IMR-90 (cell line): ENCODE measurements at regions not wholly inside any gene's neighbourhood (a gene's known extent, or its start where the extent isn't known, plus 50 kb on each side); places are given as distances from the start of the nearest gene placed in this dataset.

ENCODE experiments used
- ATAC-seq: fragments of 200-7000 bp; cut with Tn5 transposase; 2 replicates; pipeline ENCODE4 v1.9.1; 2020; ENCODE audit warnings: low read depth, mild to moderate bottlenecking, moderate library complexity
- BruUV-seq: library from RNA; stranded (reverse); fragments of 400-500 nt; replicated peaks from 2 replicates; lab custom pipeline; 2021; lab: Mats Ljungman, UMichigan
- CTCF ChIA-PET: fragments of 300-600 bp; formaldehyde crosslinking; extraction: SDS; loops from one replicate; lab custom pipeline; 2021; ENCODE audit warnings: antibody characterized with exemption; lab: Yijun Ruan, JAX
- POLR2A ChIA-PET: fragments of 300-600 bp; sonication (Branson Sonifier 250); formaldehyde crosslinking; loops from one replicate; lab custom pipeline; 2022; ENCODE audit warnings: antibody characterized with exemption; ENCODE audit not compliant: unreplicated experiment; lab: Charles Lee
- DNase-seq: peaks from one replicate; pipeline ENCODE4 v3.0.0; 2013
- H2AFZ ChIP-seq: replicated peaks from 2 replicates; pipeline ENCODE3; 2013; ENCODE audit warnings: low read length, mild to moderate bottlenecking; ENCODE audit not compliant: poor library complexity
- H2AK5ac ChIP-seq: 2 replicates; pipeline ENCODE4 v1.6.1; 2013; ENCODE audit warnings: low read depth, low read length, inconsistent platforms
- H2AK9ac ChIP-seq: replicated peaks from 2 replicates; pipeline ENCODE3; 2013; ENCODE audit warnings: mild to moderate bottlenecking, low read depth, low read length, moderate library complexity; ENCODE audit not compliant: poor library complexity
- H2BK120ac ChIP-seq: 2 replicates; pipeline ENCODE4 v1.6.1; 2013; ENCODE audit warnings: low read depth, low read length, inconsistent platforms
- H2BK15ac ChIP-seq: 3 replicates; pipeline ENCODE4 v1.6.1; 2013; ENCODE audit warnings: low read depth, low read length, inconsistent platforms
- H2BK20ac ChIP-seq: 2 replicates; pipeline ENCODE4 v1.6.1; 2013; ENCODE audit warnings: low read depth, mild to moderate bottlenecking, inconsistent platforms, low read length, moderate library complexity
- H2BK5ac ChIP-seq: 2 replicates; pipeline ENCODE4 v1.6.1; 2013; ENCODE audit warnings: mild to moderate bottlenecking, low read depth, low read length, inconsistent platforms; ENCODE audit not compliant: poor library complexity, severe bottlenecking
- H3K14ac ChIP-seq: replicated peaks from 2 replicates; pipeline ENCODE4 v1.6.1; 2013; ENCODE audit warnings: low read depth, low read length, inconsistent platforms
- H3K18ac ChIP-seq: 2 replicates; pipeline ENCODE4 v1.6.1; 2013; ENCODE audit warnings: low read depth, low read length, control low read depth
- H3K23ac ChIP-seq: 2 replicates; pipeline ENCODE4 v1.6.1; 2013; ENCODE audit warnings: low read depth, low read length, inconsistent platforms
- H3K27ac ChIP-seq: 2 replicates; pipeline ENCODE4 v1.5.1; 2013; ENCODE audit warnings: mild to moderate bottlenecking, control low read depth, low read length; ENCODE audit not compliant: insufficient read depth
- H3K27me3 ChIP-seq: 2 replicates; pipeline ENCODE4 v1.6.1; 2013; ENCODE audit warnings: low read length; ENCODE audit not compliant: control insufficient read depth, insufficient read depth
- H3K36me3 ChIP-seq: 2 replicates; pipeline ENCODE4 v1.6.1; 2013; ENCODE audit warnings: low read length, mixed read lengths; ENCODE audit not compliant: control insufficient read depth, insufficient read depth
- H3K4ac ChIP-seq: 2 replicates; pipeline ENCODE4 v1.6.1; 2013; ENCODE audit warnings: low read depth, low read length, inconsistent platforms
- H3K4me1 ChIP-seq: 2 replicates; pipeline ENCODE4 v1.6.1; 2013; ENCODE audit warnings: low read length, mixed read lengths; ENCODE audit not compliant: control insufficient read depth, insufficient read depth
- H3K4me2 ChIP-seq: 2 replicates; pipeline ENCODE4 v1.6.1; 2013; ENCODE audit warnings: low read depth, mild to moderate bottlenecking, control low read depth, low read length, moderate library complexity
- H3K4me3 ChIP-seq: 2 replicates; pipeline ENCODE4 v1.5.1; 2013; ENCODE audit warnings: low read depth, mild to moderate bottlenecking, control low read depth, low read length, moderate library complexity; ENCODE audit not compliant: insufficient read depth
- H3K56ac ChIP-seq: 2 replicates; pipeline ENCODE4 v1.6.1; 2013; ENCODE audit warnings: low read length, inconsistent platforms; ENCODE audit not compliant: insufficient read depth; ENCODE audit errors: extremely low read depth
- H3K79me1 ChIP-seq, 2 experiments: 2 replicates each; pipeline ENCODE4 v1.6.1; 2013; ENCODE audit warnings: low read length in 2 of 2, inconsistent platforms in 1 of 2, low read depth in 1 of 2
- H3K9ac ChIP-seq: 2 replicates; pipeline ENCODE4 v1.6.1; 2013; ENCODE audit warnings: low read depth, low read length, control low read depth
- H3K9me1 ChIP-seq: 2 replicates; pipeline ENCODE4 v1.6.1; 2013; ENCODE audit warnings: low read length, inconsistent platforms; ENCODE audit not compliant: insufficient read depth
- H3K9me3 ChIP-seq: 2 replicates; pipeline ENCODE4 v1.6.1; 2013; ENCODE audit warnings: low read length; ENCODE audit not compliant: control insufficient read depth, insufficient read depth
- H4K20me1 ChIP-seq: 2 replicates; pipeline ENCODE4 v1.6.1; 2013; ENCODE audit warnings: low read length, inconsistent platforms; ENCODE audit not compliant: insufficient read depth
- H4K5ac ChIP-seq: 2 replicates; pipeline ENCODE4 v1.6.1; 2013; ENCODE audit warnings: mild to moderate bottlenecking, low read depth, low read length, control low read depth
- H4K8ac ChIP-seq, 2 experiments: 2 replicates each; pipeline ENCODE4 v1.6.1; 2013; ENCODE audit warnings: low read depth in 2 of 2, low read length in 2 of 2, control low read depth in 1 of 2, inconsistent platforms in 1 of 2
- H4K91ac ChIP-seq: 2 replicates; pipeline ENCODE4 v1.6.1; 2013; ENCODE audit warnings: low read depth, low read length, inconsistent platforms; ENCODE audit not compliant: insufficient read depth
- FOS ChIP-seq: fragments of 150-350 bp; IDR thresholded peaks from 2 replicates; pipeline ENCODE4 v1.6.1; 2016; ENCODE audit warnings: low read depth, low read length
- NFE2L2 ChIP-seq: fragments of 150-350 bp; IDR thresholded peaks from 2 replicates; pipeline ENCODE4 v1.6.1; 2016; ENCODE audit warnings: low read depth, mild to moderate bottlenecking, low read length
- WGBS, 2 experiments: methylation state at CpG; one replicate each; pipeline versions ENCODE4 v1.1.5 to v1.1.7; 2013; ENCODE audit warnings: missing lambda C conversion rate in 2 of 2; ENCODE audit not compliant: insufficient read length in 1 of 2; ENCODE audit errors: extremely low coverage in 2 of 2; 5-methylcytosine and 5-hydroxymethylcytosine counted together
- dilution Hi-C: fragments of 300-500 bp; cut with HindIII; formaldehyde crosslinking; loops from one replicate; pipeline ENCODE4 v1.14.3; 2018; ENCODE audit warnings: low sequenced_read_pairs; ENCODE audit not compliant: unreplicated experiment
- in situ Hi-C: fragments of 300-500 bp; cut with MboI; formaldehyde crosslinking; loops from 3 replicates; pipeline ENCODE4 v1.14.3; 2019; ENCODE audit warnings: low sequenced_read_pairs, inconsistent platforms, mixed read lengths
- intact Hi-C: fragments of 100-400 bp; cut with micrococcal nuclease; formaldehyde crosslinking; loops from 2 replicates; pipeline ENCODE4 v1.10.0; 2022

- no peak overlapping the region for H3K18ac ChIP-seq
- CTCF ChIA-PET, result no interaction called here
- DNase-seq, result no peak
Measured at GRCh38 chr1:192901500-192901899, 92.7 kb downstream of the RGS2 start.

More at GRCh38 chr1:192901500-192901899, 92.7 kb downstream of the RGS2 start:
- no CpG with 5 or more reads among the region's 1 CpG for WGBS, 2 experiments
- Histone ChIP-seq H3K9ac (no peak overlapping the region), H2BK20ac (no peak overlapping the region), H4K20me1 (no peaks in the 10 kb centered on the region), H3K56ac (no peak overlapping the region), H2AFZ (no peak overlapping the region), H3K27me3 (no peaks in the 10 kb centered on the region), H2AK5ac (no peak overlapping the region), H2BK15ac (no peak overlapping the region), H3K9me3 (no peaks in the 10 kb centered on the region), H3K27ac (no peak overlapping the region), H3K4ac (no peak overlapping the region), H3K4me1 (no peaks in the 10 kb centered on the region), H3K14ac (no peak overlapping the region), H3K23ac (no peak overlapping the region), H3K4me2 (no peak overlapping the region), H3K36me3 (no peaks in the 10 kb centered on the region), H2BK5ac (no peak overlapping the region), H3K9me1 (no peaks in the 10 kb centered on the region), H3K79me1 (no peaks in the 10 kb centered on the region), H3K4me3 (no peak overlapping the region), H2AK9ac (no peak overlapping the region), H4K8ac (no peak overlapping the region), H2BK120ac (no peak overlapping the region), H4K5ac (no peak overlapping the region), H4K91ac (no peak overlapping the region)
- in situ Hi-C loops (no loop called here), dilution Hi-C loops (no loop called here), intact Hi-C loops (no loop called here)
- no peak for ATAC-seq
- POLR2A ChIA-PET, result no interaction called here
- TF ChIP-seq FOS (no peak), NFE2L2 (no peak)
- BruUV-seq, result no TSS peak
